Activated naive CD4-positive, alpha-beta T cell treated with Interleukin-2 at 50 U/mL for 16 hours (primary cell): ENCODE measurements at regions not wholly inside any gene's neighbourhood (a gene's known extent, or its start where the extent isn't known, plus 50 kb on each side); places are given as distances from the start of the nearest gene placed in this dataset.

Source experiments
- DNase-seq: peaks from one replicate; pipeline ENCODE4 v3.0.0-alpha.2; 2020

DNA sequence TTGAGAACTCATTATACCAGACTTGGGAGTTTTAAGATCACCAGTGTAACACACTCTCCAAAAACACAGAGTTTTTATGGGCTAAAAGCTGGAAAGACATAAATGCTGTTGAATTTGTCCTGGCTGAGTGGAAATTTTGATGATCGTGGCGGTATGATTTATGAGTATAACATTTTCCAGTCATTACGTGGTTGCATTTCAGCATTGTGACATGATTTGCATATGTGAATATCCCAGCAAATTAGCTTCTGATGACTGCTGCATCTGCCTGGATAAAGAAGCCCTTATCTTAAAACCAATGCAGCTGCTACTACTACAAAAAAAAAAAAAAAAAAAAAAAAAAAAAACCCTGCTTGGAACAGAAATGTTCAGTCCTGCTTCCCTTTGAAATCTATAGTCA, 850.9 kb downstream of the TFAP2A start:
- DNase-seq, result no peak

DNA sequence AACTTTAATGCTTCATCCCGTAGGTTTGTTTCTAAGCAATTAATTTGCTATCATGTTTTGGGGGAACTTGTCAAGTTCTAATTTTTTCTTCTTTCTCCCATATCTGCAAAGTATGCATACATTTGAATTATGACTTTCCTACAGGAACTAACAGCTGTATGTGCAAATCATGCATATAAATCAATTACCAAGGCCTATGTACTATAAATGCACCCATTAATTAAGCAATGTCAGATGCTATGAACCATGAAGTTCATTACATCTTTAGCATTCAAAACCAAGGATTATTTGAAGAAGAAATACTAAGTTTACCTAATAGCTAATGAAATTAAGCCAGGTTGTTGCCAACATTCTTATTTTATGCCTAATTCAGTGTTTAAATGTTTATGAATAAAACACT, 851.3 kb downstream of the TFAP2A start:
- no peak for DNase-seq

DNA sequence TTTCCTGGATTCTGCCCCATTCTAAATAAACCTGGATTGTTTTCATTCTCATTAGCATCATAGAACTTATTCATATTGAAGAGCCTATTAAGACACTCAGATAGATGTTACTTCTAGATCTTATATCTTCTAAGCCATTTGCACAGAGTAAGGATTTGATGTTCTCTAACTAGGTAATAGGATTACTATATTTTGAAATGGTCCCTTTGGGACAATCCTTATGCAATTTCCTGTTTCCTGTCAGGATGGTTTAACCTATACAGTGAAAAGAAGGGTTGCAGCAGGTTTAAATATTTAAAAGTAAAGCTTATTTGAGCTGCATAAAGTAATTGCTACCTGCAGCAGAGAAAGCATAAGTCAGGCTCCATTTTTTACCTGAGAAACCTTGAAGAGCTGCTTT, 860.1 kb downstream of the TFAP2A start:
- DNase-seq, result no peak

DNA sequence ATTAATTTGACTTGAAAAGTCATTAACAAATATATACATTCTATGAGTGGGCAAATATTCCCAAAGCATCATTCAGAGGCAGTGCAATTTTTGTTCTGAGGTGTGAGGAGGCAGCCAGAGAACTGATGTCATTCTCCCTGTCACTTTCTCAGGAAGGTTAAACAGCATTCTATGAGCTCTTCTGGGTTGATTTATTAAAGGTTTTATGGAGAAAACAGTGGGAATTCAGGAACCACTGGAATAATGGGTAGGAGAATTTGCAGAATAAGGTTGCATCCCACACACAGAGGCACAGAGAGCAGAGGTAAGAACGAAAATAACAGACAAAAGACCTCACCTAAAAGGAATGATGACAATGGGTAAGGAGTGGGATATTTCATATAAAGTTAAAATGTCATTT, 860.6 kb downstream of the TFAP2A start:
- no peak for DNase-seq

DNA sequence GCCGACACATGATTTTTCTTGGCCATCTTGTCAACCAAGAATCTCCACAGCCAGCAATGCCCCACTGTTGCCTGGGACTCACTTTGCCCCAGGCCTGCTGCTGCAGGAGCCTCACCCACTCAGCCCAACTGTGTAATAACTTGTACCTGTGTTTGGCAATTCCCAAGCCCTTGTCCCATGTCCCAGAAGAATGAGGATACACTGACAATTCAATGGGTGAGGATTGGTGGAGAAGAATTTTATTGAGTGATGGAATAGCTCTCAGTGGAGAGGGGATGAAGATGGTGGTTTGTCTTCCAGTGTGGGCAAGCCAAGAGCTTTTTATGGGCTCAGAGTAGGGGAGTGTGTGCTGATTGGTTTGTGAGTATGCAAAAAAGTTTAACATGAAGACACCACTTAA, 861.9 kb downstream of the TFAP2A start:
- no peak for DNase-seq

DNA sequence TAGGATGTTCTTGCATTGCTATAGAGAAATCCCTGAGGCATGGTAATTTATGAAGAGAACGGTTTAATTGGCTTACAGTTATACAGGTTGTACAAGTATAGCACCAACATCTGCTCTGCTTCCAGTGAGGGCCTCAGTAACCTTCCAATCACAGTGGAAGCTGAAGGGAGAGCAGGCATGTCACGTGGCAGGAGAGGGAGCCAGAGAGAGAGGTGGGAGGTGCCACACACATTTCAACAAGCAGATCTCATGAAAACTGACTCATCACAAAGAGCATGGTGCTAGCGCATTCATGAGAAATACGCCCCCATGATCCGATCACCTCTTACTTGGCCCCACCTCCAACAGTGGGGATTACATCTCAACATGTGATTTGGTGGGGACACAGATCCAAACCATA, 871.2 kb downstream of the TFAP2A start:
- no peak for DNase-seq

DNA sequence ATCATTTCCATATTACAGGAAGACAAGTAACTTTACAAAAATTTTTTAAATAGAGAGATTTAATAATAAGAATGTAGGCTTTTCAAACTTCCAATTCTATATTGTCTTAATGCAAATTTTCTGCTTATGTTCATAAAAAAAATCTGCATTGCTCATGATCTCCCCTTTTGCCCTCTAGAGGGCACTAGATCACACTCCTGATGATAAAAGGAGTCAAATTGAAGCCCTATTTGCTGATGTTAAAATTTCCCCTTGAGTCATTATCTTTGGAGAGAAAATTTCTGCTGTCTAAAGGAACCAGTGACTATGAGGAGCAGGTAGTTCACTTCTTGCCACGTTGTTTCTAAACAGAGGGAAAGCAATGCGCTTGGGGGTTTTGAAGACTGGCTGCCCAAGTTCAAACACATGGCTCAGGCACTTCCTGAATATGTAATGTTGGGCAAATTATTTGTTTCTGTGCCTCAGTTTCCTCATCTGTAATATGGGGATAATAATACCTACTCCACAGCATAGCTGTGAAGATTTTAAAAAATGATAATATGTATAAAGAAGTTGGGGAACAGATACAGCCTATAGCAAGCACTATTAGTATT, 874.2 kb downstream of the TFAP2A start:
- DNase-seq, result no peak

DNA sequence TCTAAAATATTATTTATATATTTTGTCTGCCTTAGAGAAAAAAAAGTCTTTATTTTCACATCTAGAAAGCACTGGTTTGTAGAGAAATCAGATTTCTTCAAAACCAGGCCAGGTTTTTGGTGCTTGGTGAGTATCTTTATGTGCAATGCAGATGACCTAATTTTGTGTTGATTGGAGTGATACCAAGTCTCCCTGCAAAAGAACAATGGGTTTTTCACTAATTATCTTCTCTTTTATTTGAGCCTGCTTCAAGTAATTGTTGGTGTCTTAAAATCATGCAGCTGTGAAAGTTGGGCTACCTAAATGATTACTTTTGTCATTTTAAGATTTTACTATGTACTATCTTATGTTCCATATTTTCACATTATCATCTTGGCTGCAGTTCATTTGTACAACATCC, 874.7 kb downstream of the TFAP2A start:
- DNase-seq, result no peak

DNA sequence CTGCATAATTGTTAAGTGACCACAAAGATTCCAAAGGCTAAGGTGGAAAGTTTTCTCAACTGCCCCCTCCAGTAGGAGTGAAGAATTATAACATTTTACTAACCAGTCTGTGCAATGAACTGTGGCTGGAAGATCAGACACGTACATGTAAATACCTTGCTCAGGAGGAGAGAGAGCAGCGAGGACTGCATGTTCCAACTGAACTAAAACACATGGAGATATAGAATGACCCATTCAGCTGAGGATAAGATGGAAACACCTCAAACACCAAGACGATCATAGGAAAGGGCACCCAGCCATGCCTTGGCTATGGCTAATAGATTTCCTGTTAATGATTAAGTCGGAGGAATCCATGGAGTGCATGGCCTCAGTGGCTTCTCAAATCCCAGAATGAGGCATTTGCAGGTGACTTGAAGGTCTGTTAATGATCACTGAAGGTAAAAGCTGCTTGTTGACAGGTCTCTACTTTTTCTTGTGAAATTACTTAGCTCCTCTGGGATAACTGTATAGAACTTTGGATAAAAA, 875.6 kb downstream of the TFAP2A start:
- DNase-seq, result no peak

DNA sequence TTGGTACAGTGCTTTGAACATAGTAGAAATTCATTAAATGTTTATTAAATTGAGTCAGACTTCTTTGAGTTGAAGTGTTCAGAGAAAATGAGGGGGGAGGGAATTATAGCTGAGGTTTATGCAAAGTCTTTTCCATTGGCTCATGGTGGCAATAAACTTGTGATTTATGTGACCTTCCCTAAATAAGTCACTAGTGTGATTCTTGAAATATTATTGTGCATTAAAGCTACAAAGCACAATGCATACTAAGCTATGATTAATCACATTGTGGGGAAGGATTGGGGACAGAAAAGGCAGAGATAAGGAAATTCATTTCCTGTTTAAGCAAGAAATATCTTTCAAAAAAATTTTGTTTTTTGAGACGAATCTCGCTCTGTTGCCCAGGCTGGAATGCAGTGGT, 877.5 kb downstream of the TFAP2A start:
- DNase-seq, result no peak

DNA sequence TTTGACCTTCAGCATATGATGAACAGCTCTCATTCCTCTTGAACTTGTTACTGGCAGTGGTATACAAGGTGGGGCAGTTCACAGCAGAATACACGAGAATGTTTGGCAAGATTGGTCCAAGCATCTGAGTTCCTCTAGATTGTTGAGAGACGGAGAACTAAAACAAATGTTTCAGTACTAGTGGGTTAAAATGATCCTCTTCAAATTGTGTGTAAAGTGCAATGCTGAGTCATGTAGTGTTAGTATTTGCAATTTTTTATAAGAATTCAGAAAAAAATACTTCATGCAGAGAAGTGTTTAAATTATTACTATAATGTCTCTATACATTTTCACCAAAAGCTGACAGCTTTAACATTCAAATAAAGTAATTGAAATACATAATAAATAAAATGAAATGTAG, 879.8 kb downstream of the TFAP2A start:
- DNase-seq, result no peak

DNA sequence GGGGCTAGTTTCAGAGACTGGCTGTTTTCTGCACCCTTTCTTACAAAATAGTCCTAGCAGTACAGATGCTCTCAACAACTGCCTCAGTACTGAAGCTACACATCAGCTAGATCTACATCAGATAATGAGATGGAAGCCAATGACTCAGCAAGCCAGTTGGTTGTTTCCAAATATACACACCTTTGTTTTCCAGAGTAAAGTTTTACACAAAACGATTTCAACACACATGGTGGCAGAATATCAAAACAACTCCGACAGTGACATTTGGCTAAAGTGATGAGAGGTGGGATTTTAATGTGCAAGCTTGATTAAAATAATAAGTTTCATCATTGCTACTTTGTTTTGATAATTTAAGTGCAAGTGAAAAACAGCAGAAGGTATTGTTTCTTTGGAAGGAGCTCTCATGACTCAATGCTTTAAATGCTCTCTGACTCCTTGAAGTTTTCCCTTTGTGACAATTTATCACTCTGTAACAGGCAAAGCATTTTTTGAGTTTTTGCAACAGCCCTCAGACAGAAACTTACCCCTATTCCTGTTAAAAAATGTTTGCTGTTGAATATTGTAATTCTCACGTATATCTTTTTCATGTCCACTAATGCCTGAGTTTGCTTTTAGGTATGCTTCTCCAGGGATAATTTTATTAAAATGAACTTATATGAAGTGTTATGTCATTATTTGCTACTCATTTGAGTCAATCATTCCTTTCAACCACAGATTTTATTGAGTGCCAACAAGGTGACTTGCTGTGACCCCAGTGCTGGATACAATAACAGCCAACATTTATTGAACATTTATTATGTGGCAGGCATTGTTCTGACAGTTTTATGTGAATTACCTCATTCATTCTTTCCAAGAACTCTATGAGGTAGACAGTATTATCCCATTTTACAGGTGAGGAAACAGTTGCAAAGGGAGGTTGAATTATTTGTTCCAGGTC, 882.0 kb downstream of the TFAP2A start:
- DNase-seq, result no peak

DNA sequence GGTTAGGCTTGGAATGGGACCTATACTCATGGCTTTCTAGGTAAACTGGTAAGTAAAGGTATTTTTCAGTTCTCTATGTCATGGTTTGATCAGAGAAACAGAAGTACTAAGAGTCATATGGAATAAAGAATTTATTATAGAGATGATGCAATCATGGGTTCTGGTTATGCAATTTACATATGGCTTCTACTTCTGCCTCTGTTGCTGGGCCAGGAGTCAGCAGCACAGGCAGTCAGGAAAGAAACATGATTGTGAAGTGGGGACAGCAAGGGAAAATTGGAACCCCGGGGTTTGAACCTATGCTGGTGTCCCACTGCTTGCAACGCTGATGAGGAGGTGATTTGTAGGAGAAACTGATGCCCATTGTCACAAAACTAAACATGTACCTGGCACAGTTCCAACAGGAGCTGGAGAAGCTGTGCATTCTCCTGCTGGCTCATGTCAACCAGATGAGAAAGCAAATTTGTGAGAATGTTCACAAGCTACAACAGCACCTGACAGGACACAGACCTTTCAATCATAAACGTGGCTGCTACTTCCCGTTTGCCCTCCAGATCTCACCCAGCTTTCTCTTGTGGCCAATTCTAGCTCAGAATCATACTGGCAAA, 887.1 kb downstream of the TFAP2A start:
- no peak for DNase-seq

DNA sequence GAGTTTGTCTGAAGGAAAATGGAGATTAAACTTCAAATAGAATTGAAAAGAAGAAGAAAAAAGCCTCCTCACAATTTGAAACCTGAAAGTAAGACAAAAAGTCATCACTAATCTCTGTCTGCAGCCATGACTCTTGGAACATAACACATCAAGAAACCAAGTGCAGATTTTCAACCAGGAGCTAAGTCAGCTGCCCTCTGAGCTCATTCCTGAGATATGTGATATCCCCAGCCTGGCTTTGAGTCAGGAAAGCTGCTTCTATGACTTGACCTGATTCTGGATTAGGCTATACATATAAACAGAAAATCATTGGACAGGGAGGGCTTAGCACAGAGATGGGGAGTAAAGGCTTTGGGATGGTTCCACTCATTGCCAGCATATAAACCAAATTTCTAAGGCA, 891.4 kb downstream of the TFAP2A start:
- no peak for DNase-seq

DNA sequence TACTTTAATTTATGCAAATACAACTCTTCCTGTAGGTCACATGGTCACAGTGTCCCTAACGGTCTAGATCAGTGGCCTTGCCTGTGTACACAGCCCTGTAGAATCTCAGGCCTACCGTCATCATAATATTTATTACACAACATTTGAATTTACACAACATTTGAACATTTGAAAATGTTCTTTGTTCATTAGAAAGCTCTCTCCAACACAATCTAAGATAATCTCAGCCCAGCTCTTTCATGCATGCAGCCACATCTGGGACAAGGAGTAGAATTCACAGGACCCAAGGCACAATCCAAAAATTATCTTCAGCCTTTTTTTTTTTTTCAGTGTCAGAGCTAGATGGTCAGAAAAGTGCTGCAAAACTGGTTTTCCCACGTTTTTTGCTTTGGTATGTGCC, 892.8 kb downstream of the TFAP2A start:
- DNase-seq, result no peak

DNA sequence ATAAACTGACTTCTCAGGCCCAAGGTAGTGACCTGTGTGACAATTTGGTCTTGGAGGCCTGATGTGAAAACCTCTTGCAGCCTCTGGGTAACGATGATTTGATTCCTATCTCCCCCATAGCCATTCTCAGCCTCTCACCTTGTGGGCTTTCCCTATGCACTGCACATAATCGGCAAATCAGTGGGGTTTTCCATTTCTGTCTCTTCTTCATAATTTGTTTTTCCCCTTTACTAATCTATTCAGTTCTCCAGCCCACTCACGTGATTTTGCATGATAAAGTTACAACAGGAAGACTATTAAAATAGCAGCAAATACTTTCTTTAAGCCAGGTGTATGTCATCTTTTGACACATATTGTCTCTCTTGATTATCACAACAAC, 893.7 kb downstream of the TFAP2A start:
- DNase-seq, result no peak

DNA sequence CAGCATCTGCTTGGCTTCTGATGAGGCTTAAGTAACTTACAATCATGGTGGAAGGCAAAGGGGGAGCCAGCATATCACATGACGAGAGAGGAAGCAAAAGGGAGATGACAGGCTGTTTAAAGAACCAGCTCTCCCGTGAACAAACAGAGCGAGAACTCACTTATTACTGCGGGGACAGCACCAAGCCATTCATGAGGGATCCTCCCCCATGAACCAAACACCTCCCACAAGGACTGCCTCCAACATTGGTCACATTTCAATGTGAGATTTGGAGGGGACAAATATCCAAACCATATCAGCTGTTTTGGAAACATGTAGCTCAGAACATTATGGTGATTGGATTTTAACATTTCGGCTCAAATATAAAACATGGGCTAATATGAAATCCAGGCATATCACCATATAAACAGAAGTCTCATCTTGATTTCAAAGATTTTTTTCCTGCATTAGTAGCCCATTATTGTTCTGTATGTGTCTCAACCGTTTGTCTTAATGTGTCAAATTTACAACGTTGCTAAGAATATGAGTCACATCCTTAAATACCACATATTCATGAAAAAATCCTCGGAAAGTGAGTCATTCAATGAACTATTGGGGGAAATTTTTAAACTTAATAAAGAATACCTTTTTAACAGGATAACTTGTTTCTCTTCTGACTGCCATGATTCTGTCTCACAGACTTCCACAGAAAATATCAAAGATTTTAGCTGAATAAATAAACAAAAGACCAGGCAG, 894.3 kb downstream of the TFAP2A start:
- no peak for DNase-seq

DNA sequence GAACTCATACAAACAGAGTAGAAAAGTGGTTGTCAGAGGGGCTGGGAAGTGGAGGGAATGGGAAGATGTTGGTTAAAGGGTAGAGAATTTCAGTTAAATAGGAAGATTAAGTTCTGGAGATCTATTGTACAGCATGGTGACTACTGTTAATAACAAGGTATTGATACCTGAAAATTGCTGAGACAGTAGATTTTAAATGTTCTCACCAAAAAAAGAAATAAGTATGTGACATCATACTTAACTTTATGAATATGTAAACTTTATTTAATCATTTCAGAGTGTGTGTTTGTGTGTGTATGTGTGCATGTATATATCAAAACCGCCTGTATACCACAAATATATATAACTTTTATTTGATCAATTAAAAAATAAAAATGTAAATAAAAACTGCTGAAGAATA, 896.4 kb downstream of the TFAP2A start:
- no peak for DNase-seq

DNA sequence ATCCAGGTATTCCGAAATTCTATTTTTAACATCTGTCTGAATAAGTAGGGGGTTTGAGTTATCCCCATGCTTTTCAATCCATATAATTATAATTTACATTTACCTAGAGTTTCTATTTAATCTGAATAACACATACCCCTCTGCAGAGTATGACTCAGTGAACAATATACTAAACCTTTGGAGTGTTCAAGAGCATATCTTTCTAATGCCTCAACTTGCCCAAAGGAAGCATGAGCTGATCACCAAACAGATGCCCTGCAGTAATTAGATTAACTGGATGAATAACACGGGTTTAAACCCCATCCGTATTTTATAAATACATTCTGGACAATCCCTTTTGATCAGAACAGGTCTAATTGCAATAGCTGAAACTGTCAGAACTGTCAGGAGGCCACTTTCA, 897.1 kb downstream of the TFAP2A start:
- DNase-seq, result no peak

DNA sequence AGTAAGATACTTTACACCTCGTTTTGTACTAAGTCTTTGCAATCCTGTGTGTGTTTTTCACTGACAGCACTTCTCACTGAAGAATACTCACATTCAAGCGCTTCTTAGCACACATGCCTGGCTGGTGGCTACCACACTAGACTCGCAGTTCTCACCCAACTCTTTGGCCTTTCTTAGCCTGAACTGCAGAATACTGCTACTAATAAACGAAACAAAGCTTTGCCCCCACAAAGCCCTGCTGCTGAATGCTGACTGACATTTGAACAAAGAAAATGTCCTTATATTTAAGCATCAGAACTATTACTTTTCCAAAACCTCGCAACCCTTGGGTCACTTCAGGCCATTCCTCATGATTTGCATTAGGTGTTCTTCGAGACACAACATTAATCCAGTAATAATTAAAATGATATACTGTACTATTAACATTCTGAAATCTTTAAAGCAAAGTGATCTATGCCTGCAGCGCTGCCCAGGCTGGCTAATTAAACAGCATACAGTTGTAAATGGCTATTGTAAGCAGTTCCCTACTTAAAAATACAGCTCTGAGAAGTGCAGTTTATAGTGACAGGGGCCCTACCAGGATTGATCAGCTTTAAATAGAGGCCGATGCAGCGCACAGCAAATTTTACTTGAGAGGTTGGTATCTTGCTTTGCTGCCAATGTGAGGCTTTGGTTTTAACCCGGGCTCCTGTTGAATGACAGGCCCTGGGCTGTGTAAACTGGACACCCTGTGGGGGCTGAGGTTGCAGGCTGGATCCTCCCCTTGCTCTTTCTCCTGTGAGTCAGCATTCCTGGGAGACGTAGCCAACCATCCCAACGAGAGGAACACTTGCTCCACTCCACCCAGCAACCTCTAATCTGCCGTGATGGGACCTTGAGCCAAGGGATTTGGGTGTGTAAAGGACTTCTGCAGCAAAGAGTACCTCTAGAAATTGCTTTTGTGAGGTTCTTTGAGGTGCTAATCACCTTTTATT, 899.0 kb downstream of the TFAP2A start:
- DNase-seq, result no peak

DNA sequence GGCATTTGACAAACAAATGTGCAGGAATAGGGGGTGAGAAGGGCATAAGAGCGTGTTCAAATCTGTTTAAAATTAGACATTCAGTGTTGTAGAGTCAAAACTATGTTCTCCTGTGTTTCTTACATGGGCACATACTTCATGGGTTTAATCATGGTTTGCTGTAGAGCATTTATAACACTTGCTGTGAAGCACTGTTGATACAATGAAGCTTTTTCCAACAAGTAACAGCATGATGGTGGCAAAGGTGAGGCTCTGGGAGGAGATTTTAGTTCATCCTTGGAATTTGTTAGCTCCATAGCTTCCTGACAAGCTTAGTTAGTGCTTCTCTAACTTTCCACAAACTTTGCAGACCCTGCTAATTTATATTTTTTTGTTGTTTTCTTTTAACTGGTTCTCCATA, 900.7 kb downstream of the TFAP2A start:
- DNase-seq, result no peak

DNA sequence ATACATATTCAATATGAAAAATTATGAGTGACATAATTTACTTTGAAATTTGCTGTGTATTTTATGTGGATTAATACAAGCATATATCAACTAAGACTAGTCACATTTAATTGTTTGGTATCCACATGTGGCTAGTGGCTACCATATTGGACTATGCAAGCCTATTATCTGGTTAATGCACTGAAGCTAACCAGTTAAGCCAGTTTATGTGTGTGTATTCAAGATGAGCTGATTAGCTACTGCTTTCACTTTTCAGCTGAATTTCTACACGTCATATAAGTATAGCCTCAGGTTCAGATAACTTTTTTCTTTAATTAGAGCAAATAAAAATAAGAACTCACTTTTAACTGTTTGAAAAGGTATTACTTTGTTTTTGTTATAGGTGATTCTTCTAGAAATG, 903.7 kb downstream of the TFAP2A start:
- no peak for DNase-seq
